DOHH2 (cell line): ENCODE measurements at regions not wholly inside any gene's neighbourhood (a gene's known extent, or its start where the extent isn't known, plus 50 kb on each side); places are given as distances from the start of the nearest gene placed in this dataset.
"Not testable (repeated sequence)": the region's sequence is repeated elsewhere in the genome, so short reads cannot be mapped to it uniquely, and the experiment has no call there.

Experiments
- H3F3A ChIP-seq: fragments of 200-600 bp; sonication (generic), shearing (Covaris generic); 2 replicates; pipeline ENCODE4 v1.6.0; 2016; ENCODE audit warnings: antibody characterized with exemption, mild to moderate bottlenecking; ENCODE audit not compliant: control insufficient read depth, insufficient read depth
- H3K27ac ChIP-seq: fragments of 200-600 bp; sonication (generic); 2 replicates; pipeline ENCODE4 v1.5.1; 2014; ENCODE audit warnings: low read depth, mild to moderate bottlenecking, low read length, moderate library complexity
- H3K27me3 ChIP-seq: fragments of 200-600 bp; sonication (generic); 2 replicates; pipeline ENCODE4 v1.6.1; 2014; ENCODE audit warnings: mild to moderate bottlenecking, low read length, mixed read lengths; ENCODE audit not compliant: control insufficient read depth
- H3K36me3 ChIP-seq: fragments of 200-600 bp; sonication (generic); 2 replicates; pipeline ENCODE4 v1.6.1; 2014; ENCODE audit warnings: mild to moderate bottlenecking, low read length, moderate library complexity, mixed read lengths; ENCODE audit not compliant: control insufficient read depth
- H3K4me1 ChIP-seq: fragments of 200-600 bp; sonication (generic); 2 replicates; pipeline ENCODE4 v1.6.1; 2014; ENCODE audit warnings: mild to moderate bottlenecking, low read length, mixed read lengths; ENCODE audit not compliant: control insufficient read depth
- H3K4me2 ChIP-seq: fragments of 200-600 bp; sonication (generic); 2 replicates; pipeline ENCODE4 v1.6.0; 2014; ENCODE audit warnings: mild to moderate bottlenecking, low read length, moderate library complexity
- H3K4me3 ChIP-seq: fragments of 200-600 bp; sonication (generic); 2 replicates; pipeline ENCODE4 v1.5.1; 2014; ENCODE audit warnings: mild to moderate bottlenecking, low read length, mixed read lengths
- H3K79me2 ChIP-seq: fragments of 200-600 bp; sonication (generic); 2 replicates; pipeline ENCODE4 v1.6.1; 2014; ENCODE audit warnings: mild to moderate bottlenecking, low read length, mixed read lengths; ENCODE audit not compliant: control insufficient read depth
- H3K9me2 ChIP-seq: fragments of 200-600 bp; sonication (generic); replicated peaks from 2 replicates; pipeline ENCODE4 v1.6.1; 2014; ENCODE audit warnings: mild to moderate bottlenecking, low read length, mixed read lengths; ENCODE audit not compliant: control insufficient read depth
- H3K9me3 ChIP-seq: fragments of 200-600 bp; sonication (generic); 2 replicates; pipeline ENCODE4 v1.6.1; 2014; ENCODE audit warnings: antibody characterized with exemption, low read length, mixed read lengths; ENCODE audit not compliant: control insufficient read depth, insufficient read depth
- H4K20me1 ChIP-seq: fragments of 200-600 bp; sonication (generic); 2 replicates; pipeline ENCODE4 v1.6.0; 2014; ENCODE audit warnings: low read depth, mild to moderate bottlenecking, antibody characterized with exemption, low read length, moderate library complexity; ENCODE audit not compliant: control insufficient read depth, insufficient read depth
- EZH2phosphoT487 ChIP-seq: fragments of 200-600 bp; sonication (generic); IDR thresholded peaks from 2 replicates; pipeline ENCODE4 v1.6.1; 2017; ENCODE audit warnings: borderline replicate concordance, mild to moderate bottlenecking, antibody characterized with exemption, low read length, moderate library complexity, mixed read lengths
- TF ChIP-seq, protein P1 (sequence below): fragments of 200-600 bp; sonication (generic); IDR thresholded peaks from one replicate; pipeline ENCODE4 v1.5.1; 2014; ENCODE audit warnings: antibody characterized with exemption, mild to moderate bottlenecking, low read depth, low read length; ENCODE audit not compliant: poor library complexity, severe bottlenecking

DNA sequence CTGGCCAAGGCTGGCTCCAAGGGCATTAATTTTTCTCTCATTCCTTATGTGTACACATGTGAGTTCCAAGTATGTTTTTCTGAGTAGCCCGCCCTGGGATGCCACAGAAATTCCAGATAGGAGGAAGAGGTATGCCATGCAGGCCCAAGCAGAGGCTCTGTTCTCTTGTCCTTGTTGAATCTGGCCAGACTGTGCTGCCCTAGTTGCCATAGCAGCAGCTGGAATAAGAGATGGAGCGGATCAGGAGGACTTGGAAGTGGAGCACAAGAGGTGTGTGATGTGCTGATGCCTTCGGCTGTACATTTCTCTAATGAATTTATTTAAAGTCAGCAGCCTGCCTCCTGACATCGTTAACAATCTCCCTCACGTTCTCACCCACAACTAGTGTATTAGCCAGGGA lies 235.6 kb upstream of the RPS23 start:
- Histone ChIP-seq H3K27ac (no peak overlapping the region), H3F3A (no peaks in the 10 kb centered on the region), H4K20me1 (no peaks in the 10 kb centered on the region), H3K9me2 (no peaks in the 10 kb centered on the region), H3K36me3 (no peaks in the 10 kb centered on the region), H3K4me3 (no peak overlapping the region), H3K79me2 (no peaks in the 10 kb centered on the region), H3K4me1 (no peaks in the 10 kb centered on the region), H3K9me3 (no peaks in the 10 kb centered on the region), H3K27me3 (no peaks in the 10 kb centered on the region), H3K4me2 (no peak overlapping the region)
- no peak for TF ChIP-seq EZH2phosphoT487
- TF ChIP-seq, protein P1, sequence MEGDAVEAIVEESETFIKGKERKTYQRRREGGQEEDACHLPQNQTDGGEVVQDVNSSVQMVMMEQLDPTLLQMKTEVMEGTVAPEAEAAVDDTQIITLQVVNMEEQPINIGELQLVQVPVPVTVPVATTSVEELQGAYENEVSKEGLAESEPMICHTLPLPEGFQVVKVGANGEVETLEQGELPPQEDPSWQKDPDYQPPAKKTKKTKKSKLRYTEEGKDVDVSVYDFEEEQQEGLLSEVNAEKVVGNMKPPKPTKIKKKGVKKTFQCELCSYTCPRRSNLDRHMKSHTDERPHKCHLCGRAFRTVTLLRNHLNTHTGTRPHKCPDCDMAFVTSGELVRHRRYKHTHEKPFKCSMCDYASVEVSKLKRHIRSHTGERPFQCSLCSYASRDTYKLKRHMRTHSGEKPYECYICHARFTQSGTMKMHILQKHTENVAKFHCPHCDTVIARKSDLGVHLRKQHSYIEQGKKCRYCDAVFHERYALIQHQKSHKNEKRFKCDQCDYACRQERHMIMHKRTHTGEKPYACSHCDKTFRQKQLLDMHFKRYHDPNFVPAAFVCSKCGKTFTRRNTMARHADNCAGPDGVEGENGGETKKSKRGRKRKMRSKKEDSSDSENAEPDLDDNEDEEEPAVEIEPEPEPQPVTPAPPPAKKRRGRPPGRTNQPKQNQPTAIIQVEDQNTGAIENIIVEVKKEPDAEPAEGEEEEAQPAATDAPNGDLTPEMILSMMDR, result no peak

GRCh38 chr5:82512025-82512424 lies 233.9 kb upstream of the RPS23 start:
- H3K27ac ChIP-seq, result no peak overlapping the region
- no peaks in the 10 kb centered on the region for H3K36me3 ChIP-seq
- no peaks in the 10 kb centered on the region for H3F3A ChIP-seq
- no peaks in the 10 kb centered on the region for H3K27me3 ChIP-seq
- H3K4me2 ChIP-seq, result no peak overlapping the region
- H4K20me1 ChIP-seq, result no peaks in the 10 kb centered on the region
- no peaks in the 10 kb centered on the region for H3K79me2 ChIP-seq
- H3K9me3 ChIP-seq, result no peaks in the 10 kb centered on the region
- H3K9me2 ChIP-seq, result no peaks in the 10 kb centered on the region
- TF ChIP-seq EZH2phosphoT487, result no peak
- TF ChIP-seq, protein P1, result no peak
- H3K4me3 ChIP-seq, result no peak overlapping the region
- no peaks in the 10 kb centered on the region for H3K4me1 ChIP-seq

DNA sequence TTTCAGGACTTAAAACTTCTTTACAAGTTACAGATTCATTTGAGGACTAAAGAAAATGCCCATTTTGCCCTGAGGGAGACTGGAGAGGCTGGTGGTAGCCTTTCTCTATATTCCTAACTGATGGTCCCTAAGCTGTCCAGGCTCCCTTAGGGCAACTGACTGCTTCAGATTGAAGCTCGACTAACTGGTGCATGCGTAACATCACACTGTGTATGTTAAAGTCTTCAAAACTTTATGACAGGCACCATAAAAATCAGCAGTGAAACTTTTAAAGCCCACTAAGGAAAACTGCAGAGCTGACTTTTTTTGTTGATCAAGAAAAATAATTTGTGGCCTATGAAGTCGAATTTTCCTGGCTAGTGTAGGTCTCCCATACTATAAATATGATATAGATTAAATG lies 233.0 kb upstream of the RPS23 start:
- H3K79me2 ChIP-seq, result no peaks in the 10 kb centered on the region
- H3K27ac ChIP-seq, result no peak overlapping the region
- no peaks in the 10 kb centered on the region for H3F3A ChIP-seq
- H4K20me1 ChIP-seq, result no peaks in the 10 kb centered on the region
- TF ChIP-seq, protein P1, result no peak
- TF ChIP-seq EZH2phosphoT487, result no peak
- H3K4me1 ChIP-seq, result no peaks in the 10 kb centered on the region
- H3K4me3 ChIP-seq, result no peak overlapping the region
- H3K36me3 ChIP-seq, result no peaks in the 10 kb centered on the region
- H3K4me2 ChIP-seq, result no peak overlapping the region
- no peaks in the 10 kb centered on the region for H3K27me3 ChIP-seq
- H3K9me3 ChIP-seq, result no peaks in the 10 kb centered on the region
- no peaks in the 10 kb centered on the region for H3K9me2 ChIP-seq

GRCh38 chr5:82509762-82510161 lies 231.6 kb upstream of the RPS23 start:
- no peaks in the 10 kb centered on the region for H3K27me3 ChIP-seq
- H3F3A ChIP-seq, result no peaks in the 10 kb centered on the region
- H3K27ac ChIP-seq, result no peak overlapping the region
- H3K4me1 ChIP-seq, result no peaks in the 10 kb centered on the region
- no peaks in the 10 kb centered on the region for H4K20me1 ChIP-seq
- H3K79me2 ChIP-seq, result no peaks in the 10 kb centered on the region
- no peaks in the 10 kb centered on the region for H3K9me2 ChIP-seq
- TF ChIP-seq, protein P1, result no peak
- TF ChIP-seq EZH2phosphoT487, result no peak
- H3K9me3 ChIP-seq, result no peaks in the 10 kb centered on the region
- H3K36me3 ChIP-seq, result no peaks in the 10 kb centered on the region
- H3K4me3 ChIP-seq, result no peak overlapping the region
- H3K4me2 ChIP-seq, result no peak overlapping the region

DNA sequence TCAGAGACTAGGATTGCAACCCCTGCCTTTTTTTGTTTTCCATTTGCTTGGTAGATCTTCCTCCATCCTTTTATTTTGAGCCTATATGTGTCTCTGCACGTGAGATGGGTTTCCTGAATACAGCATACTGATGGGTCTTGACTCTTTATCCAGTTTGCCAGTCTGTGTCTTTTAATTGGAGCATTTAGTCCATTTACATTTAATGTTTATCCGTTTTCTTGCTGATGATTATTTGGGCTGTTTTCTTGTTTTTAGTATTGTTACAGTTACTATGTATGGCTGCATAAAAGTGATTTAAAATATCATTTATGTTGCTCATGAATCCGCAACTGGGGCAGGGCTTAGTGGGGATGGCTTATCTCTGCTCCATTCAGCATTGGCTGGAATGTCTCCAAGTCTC lies 228.2 kb upstream of the RPS23 start:
- not testable (repeated sequence) for H3K27ac ChIP-seq, H4K20me1 ChIP-seq, H3K9me3 ChIP-seq, H3K27me3 ChIP-seq, H3K4me3 ChIP-seq, H3K9me2 ChIP-seq, H3K36me3 ChIP-seq, H3K4me1 ChIP-seq, H3F3A ChIP-seq, H3K4me2 ChIP-seq, H3K79me2 ChIP-seq
